ENCODE measurements at regions not wholly inside any gene's neighbourhood (a gene's known extent, or its start where the extent isn't known, plus 50 kb on each side); places are given as distances from the start of the nearest gene placed in this dataset.

DNA sequence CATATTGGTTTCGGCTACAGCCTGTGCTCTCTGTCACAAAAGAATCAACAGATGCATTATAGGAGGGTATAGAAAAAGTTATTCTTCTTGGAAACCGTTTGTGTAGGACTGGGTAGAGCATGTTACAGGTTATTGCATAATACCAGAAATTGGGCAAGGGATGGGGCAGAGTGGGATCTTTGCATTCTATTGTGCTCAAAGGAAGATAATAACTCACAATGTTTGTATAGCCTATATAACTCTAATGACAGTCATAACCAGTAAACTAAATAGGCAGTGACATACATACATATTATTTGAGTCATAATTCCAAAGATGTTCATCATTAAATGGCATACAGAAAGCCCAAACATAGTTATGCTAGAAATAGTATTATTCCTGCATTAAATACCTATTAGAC lies 179.7 kb downstream of the XPNPEP1 start (continued):
- no peak for TF ChIP-seq SIN3A (conservative IDR thresholded peaks at IDR 0.05 in 1 of 2, IDR thresholded peaks at IDR 0.05 in 1 of 2; ENCODE audit: low read depth in 1 of 2, low read length in 2 of 2)
